HepG2 (cell line): ENCODE measurements at regions not wholly inside any gene's neighbourhood (a gene's known extent, or its start where the extent isn't known, plus 50 kb on each side); places are given as distances from the start of the nearest gene placed in this dataset.
"Not testable (repeated sequence)": the region's sequence is repeated elsewhere in the genome, so short reads cannot be mapped to it uniquely, and the experiment has no call there.

Source experiments
- ATAC-seq: fragments of 200-7000 bp; cut with Tn5 transposase; 3 replicates; pipeline ENCODE4 v1.9.1; 2020; ENCODE audit warnings: mild to moderate bottlenecking, moderate library complexity
- BruUV-seq: library from RNA; stranded (reverse); fragments of 400-500 nt; replicated peaks from 2 replicates; lab custom pipeline; 2021; lab: Mats Ljungman, UMichigan
- CTCF ChIA-PET: fragments of 300-600 bp; formaldehyde crosslinking; extraction: SDS; loops from one replicate; lab custom pipeline; 2021; ENCODE audit warnings: low total read pairs, inconsistent platforms, low intra/inter-chr PET ratio; lab: Yijun Ruan, JAX
- POLR2A ChIA-PET: fragments of 350-600 bp; sonication (Branson Sonifier 250); formaldehyde crosslinking; loops from one replicate; lab custom pipeline; 2020; ENCODE audit warnings: antibody characterized with exemption, inconsistent platforms; lab: Yijun Ruan, JAX
- DNase-seq: peaks from one replicate; pipeline ENCODE4 v3.0.0-alpha.2; 2015; ENCODE audit warnings: low spot score
- FAIRE-seq: peaks from 3 replicates; lab custom pipeline; 2011; peaks lifted over from hg19 to GRCh38; lab: Jason Lieb, UNC
- H2AFZ ChIP-seq: one replicate; pipeline ENCODE4 v1.6.1; 2011; ENCODE audit warnings: low read length, inconsistent platforms
- H3K27ac ChIP-seq: fragments of 300-600 bp; 3 replicates; pipeline ENCODE4 v1.8.0; 2011; ENCODE audit warnings: mixed run types, mild to moderate bottlenecking, mixed read lengths, low read length, inconsistent platforms; ENCODE audit not compliant: insufficient read depth; ENCODE audit errors: extremely low read length
- H3K27me3 ChIP-seq, 2 experiments: fragments of 200-600 bp in 1 of 2; 2 replicates in 1 of 2; 3 replicates in 1 of 2; pipeline versions ENCODE4 v1.6.0 to v1.8.0; 2011; ENCODE audit warnings: low read length in 2 of 2, mild to moderate bottlenecking in 2 of 2, moderate library complexity in 2 of 2, inconsistent platforms in 1 of 2; ENCODE audit not compliant: insufficient read depth in 2 of 2, control insufficient read depth in 1 of 2
- H3K36me3 ChIP-seq, 2 experiments: fragments of 200-600 bp in 1 of 2; replicated peaks in 1 of 2; 2 replicates in 1 of 2; 3 replicates in 1 of 2; pipeline versions ENCODE4 v1.5.1 to v1.8.0; 2011; ENCODE audit warnings: low read length in 2 of 2, inconsistent platforms in 1 of 2; ENCODE audit not compliant: insufficient read depth in 2 of 2, control insufficient read depth in 1 of 2
- H3K4me1 ChIP-seq: 2 replicates; pipeline ENCODE4 v1.5.1; 2012; ENCODE audit warnings: low read length, inconsistent platforms; ENCODE audit not compliant: insufficient read depth
- H3K4me2 ChIP-seq: 2 replicates; pipeline ENCODE4 v1.6.0; 2011; ENCODE audit warnings: low read depth, low read length, inconsistent platforms
- H3K4me3 ChIP-seq, 3 experiments: fragments of 200-600 bp in 1 of 3; sonication (generic), shearing (Covaris generic) in 1 of 3; replicated peaks in 1 of 3; 2 replicates each; pipeline ENCODE4 v1.5.1; 2011 to 2016; ENCODE audit warnings: low read length in 3 of 3, inconsistent platforms in 2 of 3, low read depth in 2 of 3, mild to moderate bottlenecking in 2 of 3, control low read depth in 1 of 3, mixed read lengths in 1 of 3; ENCODE audit not compliant: insufficient read depth in 1 of 3
- H3K79me2 ChIP-seq: one replicate; pipeline ENCODE4 v1.6.1; 2011; ENCODE audit warnings: low read length, inconsistent platforms; ENCODE audit not compliant: insufficient read depth
- H3K9ac ChIP-seq: 2 replicates; pipeline ENCODE4 v1.6.0; 2011; ENCODE audit warnings: mild to moderate bottlenecking, low read depth, low read length, inconsistent platforms; ENCODE audit not compliant: insufficient read depth
- H3K9me3 ChIP-seq: 2 replicates; pipeline ENCODE4 v1.5.1; 2012; ENCODE audit warnings: mild to moderate bottlenecking, low read length
- H4K20me1 ChIP-seq: 2 replicates; pipeline ENCODE4 v1.6.0; 2011; ENCODE audit warnings: inconsistent platforms, mild to moderate bottlenecking, low read length, moderate library complexity; ENCODE audit not compliant: insufficient read depth
- WGBS: methylation state at CpG from one replicate; pipeline ENCODE4 v1.1.6; 2017; ENCODE audit warnings: low lambda C conversion rate; 5-methylcytosine and 5-hydroxymethylcytosine counted together
- in situ Hi-C: cut with HindIII; loops from 2 replicates; pipeline ENCODE4 v1.10.0; 2017; ENCODE audit warnings: low pct_unique_long_range_greater_than_20kb; ENCODE audit not compliant: extremely low pct_ligation_motif_present
- intact Hi-C: fragments of 100-400 bp; cut with micrococcal nuclease; formaldehyde crosslinking; loops from one replicate; pipeline ENCODE4 v1.10.0; 2022; ENCODE audit not compliant: unreplicated experiment
- TF ChIP-seq, protein P1 (sequence below): IDR thresholded peaks from 2 replicates; pipeline ENCODE4 v1.4.0; 2020; ENCODE audit warnings: mild to moderate bottlenecking, missing genetic modification reagents
- TF ChIP-seq, protein P2 (sequence below): sonication (generic); formaldehyde crosslinking; IDR thresholded peaks from 2 replicates; pipeline ENCODE4 v1.8.0; 2022; ENCODE audit warnings: mild to moderate bottlenecking, missing genetic modification reagents, moderate library complexity

DNA sequence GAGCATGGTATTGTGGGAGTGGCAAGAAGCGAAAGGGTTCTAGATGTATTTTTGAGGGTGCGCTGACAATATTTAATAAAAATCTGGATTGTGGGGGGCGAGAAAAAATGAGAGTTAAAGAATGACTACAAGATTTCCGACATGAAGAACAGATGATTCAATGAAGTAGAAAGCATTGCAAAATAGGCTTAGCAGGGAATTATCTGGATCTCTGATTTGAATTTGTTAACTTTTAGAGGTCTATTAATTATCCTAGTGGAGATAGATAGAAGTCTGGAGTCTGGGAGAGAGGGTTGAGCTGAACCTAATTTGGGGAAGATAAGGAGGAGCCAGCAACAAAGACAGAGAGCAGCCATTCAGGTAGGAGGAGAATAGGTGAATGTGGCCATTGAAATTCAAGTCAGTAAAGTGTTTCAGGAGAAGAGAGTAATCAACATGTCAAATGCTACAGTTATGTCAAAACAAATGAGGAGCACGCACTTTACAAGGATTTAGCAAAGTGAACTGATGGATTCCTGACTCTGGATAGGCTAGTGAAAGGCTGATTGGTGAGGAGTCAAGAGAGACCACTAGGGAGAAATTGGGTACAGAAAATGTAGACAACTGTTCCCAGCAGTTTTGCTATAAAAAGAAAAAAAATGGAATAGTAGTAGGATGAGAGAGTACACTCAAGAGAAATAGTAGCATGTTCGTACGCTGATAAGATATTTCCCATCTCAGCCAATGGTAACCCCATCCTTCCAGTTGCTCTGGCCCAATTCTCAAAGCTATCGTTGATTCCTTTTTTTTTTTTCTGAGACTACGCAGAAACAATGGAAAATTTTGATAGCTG, 393.2 kb upstream of the CXADR start (continued):
- TF ChIP-seq, protein P1, sequence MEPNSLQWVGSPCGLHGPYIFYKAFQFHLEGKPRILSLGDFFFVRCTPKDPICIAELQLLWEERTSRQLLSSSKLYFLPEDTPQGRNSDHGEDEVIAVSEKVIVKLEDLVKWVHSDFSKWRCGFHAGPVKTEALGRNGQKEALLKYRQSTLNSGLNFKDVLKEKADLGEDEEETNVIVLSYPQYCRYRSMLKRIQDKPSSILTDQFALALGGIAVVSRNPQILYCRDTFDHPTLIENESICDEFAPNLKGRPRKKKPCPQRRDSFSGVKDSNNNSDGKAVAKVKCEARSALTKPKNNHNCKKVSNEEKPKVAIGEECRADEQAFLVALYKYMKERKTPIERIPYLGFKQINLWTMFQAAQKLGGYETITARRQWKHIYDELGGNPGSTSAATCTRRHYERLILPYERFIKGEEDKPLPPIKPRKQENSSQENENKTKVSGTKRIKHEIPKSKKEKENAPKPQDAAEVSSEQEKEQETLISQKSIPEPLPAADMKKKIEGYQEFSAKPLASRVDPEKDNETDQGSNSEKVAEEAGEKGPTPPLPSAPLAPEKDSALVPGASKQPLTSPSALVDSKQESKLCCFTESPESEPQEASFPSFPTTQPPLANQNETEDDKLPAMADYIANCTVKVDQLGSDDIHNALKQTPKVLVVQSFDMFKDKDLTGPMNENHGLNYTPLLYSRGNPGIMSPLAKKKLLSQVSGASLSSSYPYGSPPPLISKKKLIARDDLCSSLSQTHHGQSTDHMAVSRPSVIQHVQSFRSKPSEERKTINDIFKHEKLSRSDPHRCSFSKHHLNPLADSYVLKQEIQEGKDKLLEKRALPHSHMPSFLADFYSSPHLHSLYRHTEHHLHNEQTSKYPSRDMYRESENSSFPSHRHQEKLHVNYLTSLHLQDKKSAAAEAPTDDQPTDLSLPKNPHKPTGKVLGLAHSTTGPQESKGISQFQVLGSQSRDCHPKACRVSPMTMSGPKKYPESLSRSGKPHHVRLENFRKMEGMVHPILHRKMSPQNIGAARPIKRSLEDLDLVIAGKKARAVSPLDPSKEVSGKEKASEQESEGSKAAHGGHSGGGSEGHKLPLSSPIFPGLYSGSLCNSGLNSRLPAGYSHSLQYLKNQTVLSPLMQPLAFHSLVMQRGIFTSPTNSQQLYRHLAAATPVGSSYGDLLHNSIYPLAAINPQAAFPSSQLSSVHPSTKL = no peak
- TF ChIP-seq, protein P2, sequence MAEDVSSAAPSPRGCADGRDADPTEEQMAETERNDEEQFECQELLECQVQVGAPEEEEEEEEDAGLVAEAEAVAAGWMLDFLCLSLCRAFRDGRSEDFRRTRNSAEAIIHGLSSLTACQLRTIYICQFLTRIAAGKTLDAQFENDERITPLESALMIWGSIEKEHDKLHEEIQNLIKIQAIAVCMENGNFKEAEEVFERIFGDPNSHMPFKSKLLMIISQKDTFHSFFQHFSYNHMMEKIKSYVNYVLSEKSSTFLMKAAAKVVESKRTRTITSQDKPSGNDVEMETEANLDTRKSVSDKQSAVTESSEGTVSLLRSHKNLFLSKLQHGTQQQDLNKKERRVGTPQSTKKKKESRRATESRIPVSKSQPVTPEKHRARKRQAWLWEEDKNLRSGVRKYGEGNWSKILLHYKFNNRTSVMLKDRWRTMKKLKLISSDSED (CRISPR knock-in tag) = no peak

DNA sequence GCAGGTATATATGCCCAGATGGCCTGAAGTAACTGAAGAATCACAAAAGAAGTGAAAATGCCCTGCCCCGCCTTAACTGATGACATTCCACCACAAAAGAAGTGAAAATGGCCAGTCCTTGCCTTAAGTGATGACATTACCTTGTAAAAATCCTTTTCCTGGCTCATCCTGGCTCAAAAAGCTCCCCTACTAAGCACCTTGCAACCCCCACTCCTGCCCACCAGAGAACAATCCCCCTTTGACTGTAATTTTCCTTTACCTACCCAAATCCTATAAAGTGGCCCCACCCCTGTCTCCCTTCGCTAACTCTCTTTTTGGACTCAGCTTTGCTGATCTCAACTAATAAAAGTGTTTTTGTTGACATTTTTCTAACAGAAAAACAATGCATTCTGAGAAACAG, 385.4 kb upstream of the CXADR start:
- in situ Hi-C loops, CTCF ChIA-PET, POLR2A ChIA-PET, H3K4me2 ChIP-seq, H3K9me3 ChIP-seq, DNase-seq, H3K4me1 ChIP-seq, H3K27me3 ChIP-seq, BruUV-seq, ATAC-seq, intact Hi-C loops, H3K4me3 ChIP-seq, H3K9ac ChIP-seq, FAIRE-seq, H3K27ac ChIP-seq, H3K36me3 ChIP-seq, H2AFZ ChIP-seq, H3K79me2 ChIP-seq, H4K20me1 ChIP-seq: not testable (repeated sequence)
- 11% methylated on average over 2 of the region's 2 CpGs for WGBS
